Fibroblast of mammary gland (primary cell): ENCODE measurements at regions not wholly inside any gene's neighbourhood (a gene's known extent, or its start where the extent isn't known, plus 50 kb on each side); places are given as distances from the start of the nearest gene placed in this dataset.

ENCODE experiments used
- DNase-seq: peaks from one replicate; pipeline ENCODE4 v3.0.0-alpha.2; 2010; ENCODE audit warnings: low read depth
- H3K4me3 ChIP-seq: 2 replicates; pipeline ENCODE4 v1.5.1; 2011; ENCODE audit warnings: low read depth, mild to moderate bottlenecking, low read length, moderate library complexity; ENCODE audit not compliant: control insufficient read depth
- TF ChIP-seq, protein P1 (sequence below): conservative IDR thresholded peaks from 2 replicates; pipeline ENCODE4 v1.5.1; 2011; ENCODE audit warnings: low read depth, low read length, inconsistent platforms; ENCODE audit not compliant: control insufficient read depth, insufficient read depth

DNA sequence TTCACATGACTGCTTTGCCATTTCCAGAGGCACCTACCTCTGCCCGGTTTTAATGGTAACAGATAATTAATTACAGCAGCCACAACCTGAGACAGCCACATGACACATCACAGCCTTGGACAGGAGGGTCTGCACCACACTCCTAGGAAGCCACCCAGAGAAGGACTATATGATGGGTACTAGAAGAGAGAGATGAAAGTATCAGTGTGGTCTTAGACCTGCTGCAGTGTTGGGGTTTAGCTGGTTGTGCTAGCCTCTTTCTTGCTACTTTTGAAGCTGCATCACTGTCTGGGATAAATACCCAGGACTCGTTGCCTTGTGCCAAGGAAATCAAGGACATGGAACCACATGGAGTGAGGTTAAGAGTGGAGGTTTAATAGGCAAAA, 266.4 kb downstream of the ICE1 start:
- TF ChIP-seq, protein P1, sequence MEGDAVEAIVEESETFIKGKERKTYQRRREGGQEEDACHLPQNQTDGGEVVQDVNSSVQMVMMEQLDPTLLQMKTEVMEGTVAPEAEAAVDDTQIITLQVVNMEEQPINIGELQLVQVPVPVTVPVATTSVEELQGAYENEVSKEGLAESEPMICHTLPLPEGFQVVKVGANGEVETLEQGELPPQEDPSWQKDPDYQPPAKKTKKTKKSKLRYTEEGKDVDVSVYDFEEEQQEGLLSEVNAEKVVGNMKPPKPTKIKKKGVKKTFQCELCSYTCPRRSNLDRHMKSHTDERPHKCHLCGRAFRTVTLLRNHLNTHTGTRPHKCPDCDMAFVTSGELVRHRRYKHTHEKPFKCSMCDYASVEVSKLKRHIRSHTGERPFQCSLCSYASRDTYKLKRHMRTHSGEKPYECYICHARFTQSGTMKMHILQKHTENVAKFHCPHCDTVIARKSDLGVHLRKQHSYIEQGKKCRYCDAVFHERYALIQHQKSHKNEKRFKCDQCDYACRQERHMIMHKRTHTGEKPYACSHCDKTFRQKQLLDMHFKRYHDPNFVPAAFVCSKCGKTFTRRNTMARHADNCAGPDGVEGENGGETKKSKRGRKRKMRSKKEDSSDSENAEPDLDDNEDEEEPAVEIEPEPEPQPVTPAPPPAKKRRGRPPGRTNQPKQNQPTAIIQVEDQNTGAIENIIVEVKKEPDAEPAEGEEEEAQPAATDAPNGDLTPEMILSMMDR, result no peak
- no peak overlapping the region for H3K4me3 ChIP-seq
- DNase-seq, result no peak

DNA sequence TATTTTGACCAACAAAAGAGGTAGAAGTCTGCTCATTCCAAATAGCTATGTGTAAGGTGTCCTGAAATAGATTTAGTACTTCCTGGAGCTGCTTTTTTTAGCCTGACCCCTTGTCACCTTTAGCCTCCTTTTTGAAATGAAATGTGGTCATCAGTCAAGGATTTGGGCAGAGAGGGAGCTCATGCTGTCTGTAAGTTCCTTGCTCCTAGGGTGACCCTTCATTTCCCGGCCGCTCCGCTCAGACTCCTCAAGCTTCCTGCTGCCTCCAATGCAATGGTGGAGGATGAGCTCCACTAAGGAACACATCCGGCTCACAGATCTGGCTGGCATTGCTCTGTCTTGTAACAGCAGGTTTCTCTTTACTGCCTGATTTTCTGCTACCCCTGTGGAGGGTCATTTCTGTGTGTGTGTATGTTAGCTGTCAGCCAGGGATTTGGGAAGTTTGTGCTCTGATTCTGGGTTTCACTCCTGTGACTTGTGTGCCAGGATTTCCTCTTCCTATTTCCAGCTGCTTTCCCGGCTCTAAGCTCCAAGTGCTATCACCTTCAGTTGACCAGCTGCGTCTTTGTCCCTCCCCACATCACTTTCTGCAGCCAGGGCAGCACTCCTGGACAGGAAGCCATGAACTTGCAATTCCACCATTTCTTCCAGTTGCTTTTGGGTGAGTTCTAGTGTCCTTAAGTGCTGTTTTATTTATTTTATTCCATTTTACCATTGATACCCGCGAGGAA, 265.9 kb downstream of the ICE1 start:
- H3K4me3 ChIP-seq, result no peak overlapping the region
- DNase-seq, result no peak
- TF ChIP-seq, protein P1, result no peak

DNA sequence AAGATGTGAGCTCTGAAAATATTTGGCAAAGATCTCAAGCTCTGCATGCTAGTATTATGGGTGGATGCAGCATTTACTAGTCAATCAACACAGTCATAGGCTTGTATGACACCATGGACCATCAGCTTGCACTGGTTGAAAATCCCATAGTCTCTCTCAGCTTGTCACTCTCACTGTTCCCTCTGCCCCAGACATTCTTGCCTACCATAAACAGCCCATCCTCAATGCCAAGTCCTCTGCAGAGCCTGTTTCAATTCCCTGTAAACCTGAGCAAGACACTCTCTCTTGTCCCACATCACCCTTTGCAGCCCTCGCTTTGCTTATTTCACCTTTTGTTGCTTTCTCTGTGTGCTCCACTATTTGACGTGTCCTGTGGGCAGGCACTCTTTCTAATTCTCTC, 264.6 kb downstream of the ICE1 start:
- H3K4me3 ChIP-seq, result no peak overlapping the region
- TF ChIP-seq, protein P1, result no peak
- no peak for DNase-seq

DNA sequence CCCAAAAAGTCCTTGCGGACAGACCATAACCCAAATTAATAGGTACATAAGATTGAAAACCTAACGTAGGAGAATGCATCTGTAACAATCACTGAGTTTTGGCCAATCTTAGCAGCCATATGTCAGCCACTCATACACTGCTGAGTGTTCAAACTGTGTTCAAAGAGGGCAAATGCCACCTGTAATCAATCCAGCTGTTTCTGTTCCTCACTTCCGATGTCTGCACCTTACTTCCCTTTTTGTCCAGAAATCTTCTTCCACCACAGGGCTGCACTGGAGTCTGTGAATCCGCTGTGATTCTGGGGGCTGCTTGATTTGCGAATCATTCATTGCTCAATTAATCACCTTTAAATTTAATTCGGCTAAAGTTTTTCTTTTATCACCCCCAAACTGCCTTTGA, 263.9 kb downstream of the ICE1 start:
- no peak overlapping the region for H3K4me3 ChIP-seq
- TF ChIP-seq, protein P1, result no peak
- no peak for DNase-seq

DNA sequence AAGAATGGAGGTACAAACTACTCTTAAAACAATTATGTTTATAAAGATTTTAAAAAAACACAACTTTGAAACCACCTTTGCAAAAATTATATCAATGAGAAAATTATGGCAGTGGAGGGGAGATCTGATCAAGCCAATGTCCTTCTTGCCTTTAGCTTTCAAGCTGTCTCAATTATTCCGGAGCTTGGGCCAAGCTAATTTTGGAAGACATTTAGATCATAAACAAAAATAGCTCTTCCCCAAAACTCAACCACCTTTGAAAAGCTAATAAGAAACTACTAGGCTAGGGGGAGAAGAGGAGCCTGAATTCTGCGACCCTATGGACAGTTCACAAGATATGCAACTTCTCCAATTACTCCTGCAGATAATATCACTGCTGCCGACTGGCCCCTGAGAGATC, 263.3 kb downstream of the ICE1 start:
- TF ChIP-seq, protein P1, result no peak
- no peak for DNase-seq
- no peak overlapping the region for H3K4me3 ChIP-seq

DNA sequence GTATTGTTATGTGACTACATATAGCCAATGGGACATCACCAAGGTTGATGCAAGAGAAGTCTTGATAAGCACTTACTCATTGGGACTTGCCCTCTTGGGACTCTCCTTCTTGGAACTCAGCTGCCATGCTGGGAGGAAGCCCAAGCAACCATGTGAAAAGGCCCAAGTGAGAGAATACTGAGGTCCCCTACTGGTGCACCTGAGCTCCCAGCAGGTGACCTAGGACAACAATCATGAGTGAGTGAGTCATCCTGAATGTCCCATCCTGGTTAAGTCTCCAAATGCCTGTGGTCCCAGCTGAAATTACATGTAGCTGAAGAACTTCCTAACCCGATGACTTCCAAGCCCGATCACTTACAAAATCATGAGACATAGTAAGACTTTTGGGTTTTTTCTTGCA, 260.7 kb downstream of the ICE1 start:
- TF ChIP-seq, protein P1, result no peak
- DNase-seq, result no peak
- H3K4me3 ChIP-seq, result no peak overlapping the region

DNA sequence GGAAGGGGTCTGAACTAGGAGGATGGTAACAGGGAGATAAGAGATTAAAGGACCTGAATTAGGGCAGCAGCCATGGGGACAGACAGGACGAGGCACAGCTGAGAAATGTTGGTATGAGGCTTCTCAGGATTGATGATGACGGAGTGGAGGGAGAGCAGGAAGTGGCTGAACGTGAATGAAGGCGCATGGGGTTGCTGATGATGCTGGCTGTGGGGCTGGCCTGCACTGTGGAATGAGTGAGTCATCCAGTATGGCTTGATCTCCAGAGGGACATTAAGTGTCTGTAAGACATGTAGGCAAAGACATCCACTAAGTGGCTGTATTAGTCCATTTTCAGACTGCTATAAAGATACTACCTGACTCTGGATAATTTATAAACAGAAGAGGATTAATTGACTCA, 256.4 kb downstream of the ICE1 start:
- no peak for DNase-seq
- no peak overlapping the region for H3K4me3 ChIP-seq
- TF ChIP-seq, protein P1, result no peak
